ENCODE measurements at regions not wholly inside any gene's neighbourhood (a gene's known extent, or its start where the extent isn't known, plus 50 kb on each side); places are given as distances from the start of the nearest gene placed in this dataset.

- no peak overlapping the region for H3K4me2 ChIP-seq (ENCODE audit: extremely low read depth, insufficient read depth, low read length)
Observed at GRCh38 chr3:102081572-102082289, 232.4 kb downstream of the NFKBIZ start.

GRCh38 chr3:102083473-102083872 lies 234.2 kb downstream of the NFKBIZ start:
- no peak overlapping the region for H3K27ac ChIP-seq (ENCODE audit: insufficient read depth, low read length)
- H3K9ac ChIP-seq (ENCODE audit: insufficient read depth, low read length) = no peak overlapping the region
- no peaks in the 10 kb centered on the region for H3K36me3 ChIP-seq (ENCODE audit: control insufficient read depth, insufficient read depth, low read length)
- H2AFZ ChIP-seq (ENCODE audit: low read length) = no peak overlapping the region
- H4K20me1 ChIP-seq (ENCODE audit: control insufficient read depth, extremely low read depth, insufficient read depth, low read length) = no peaks in the 10 kb centered on the region
- H3K79me2 ChIP-seq (ENCODE audit: control insufficient read depth, insufficient read depth, low read length) = no peaks in the 10 kb centered on the region
- no peak overlapping the region for H3K4me2 ChIP-seq (ENCODE audit: extremely low read depth, insufficient read depth, low read length)
- H3K27me3 ChIP-seq (ENCODE audit: control insufficient read depth, insufficient read depth, low read length) = no peaks in the 10 kb centered on the region
- no peaks in the 10 kb centered on the region for H3K4me1 ChIP-seq (ENCODE audit: control insufficient read depth, extremely low read depth, insufficient read depth, low read length)
- DNase-seq (ENCODE audit: low read depth in 2 of 2) = no peak
- no peak overlapping the region for H3K4me3 ChIP-seq (replicated peaks in 1 of 4; ENCODE audit: control extremely low read depth in 1 of 4, insufficient read depth in 1 of 4, low read depth in 3 of 4, low read length in 4 of 4)
- H3K9me3 ChIP-seq (ENCODE audit: control insufficient read depth, insufficient read depth, low read depth, low read length) = no peaks in the 10 kb centered on the region
- TF ChIP-seq EZH2 (IDR thresholded peaks at IDR 0.05; ENCODE audit: low read length, missing control alignments) = no peak
- TF ChIP-seq CTCF (conservative IDR thresholded peaks at IDR 0.05 in 1 of 2, IDR thresholded peaks at IDR 0.05 in 1 of 2; ENCODE audit: low read depth in 1 of 2, low read length in 2 of 2) = no peak

More at GRCh38 chr3:102081572-102082289, 232.4 kb downstream of the NFKBIZ start:
- H2AFZ ChIP-seq (ENCODE audit: low read length) = no peak overlapping the region
- TF ChIP-seq CTCF (conservative IDR thresholded peaks at IDR 0.05 in 1 of 2, IDR thresholded peaks at IDR 0.05 in 1 of 2; ENCODE audit: low read depth in 1 of 2, low read length in 2 of 2) (no peak), EZH2 (IDR thresholded peaks at IDR 0.05; ENCODE audit: low read length, missing control alignments) (no peak)
- no peaks in the 10 kb centered on the region for H3K36me3 ChIP-seq (ENCODE audit: control insufficient read depth, insufficient read depth, low read length)
- H3K4me3 ChIP-seq (replicated peaks in 1 of 4; ENCODE audit: control extremely low read depth in 1 of 4, insufficient read depth in 1 of 4, low read depth in 3 of 4, low read length in 4 of 4) = no peak overlapping the region
- H3K9ac ChIP-seq (ENCODE audit: insufficient read depth, low read length) = no peak overlapping the region
- no peak overlapping the region for H3K27ac ChIP-seq (ENCODE audit: insufficient read depth, low read length)
- H3K4me1 ChIP-seq (ENCODE audit: control insufficient read depth, extremely low read depth, insufficient read depth, low read length) = no peaks in the 10 kb centered on the region
- H3K27me3 ChIP-seq (ENCODE audit: control insufficient read depth, insufficient read depth, low read length) = no peaks in the 10 kb centered on the region
- no peaks in the 10 kb centered on the region for H4K20me1 ChIP-seq (ENCODE audit: control insufficient read depth, extremely low read depth, insufficient read depth, low read length)
- DNase-seq (ENCODE audit: low read depth in 2 of 2) = no peak
- H3K79me2 ChIP-seq (ENCODE audit: control insufficient read depth, insufficient read depth, low read length) = no peaks in the 10 kb centered on the region
- H3K9me3 ChIP-seq (ENCODE audit: control insufficient read depth, insufficient read depth, low read depth, low read length) = no peaks in the 10 kb centered on the region

- Histone ChIP-seq H3K4me2 (ENCODE audit: extremely low read depth, insufficient read depth, low read length) (no peak overlapping the region), H3K9ac (ENCODE audit: insufficient read depth, low read length) (no peak overlapping the region), H2AFZ (ENCODE audit: low read length) (no peak overlapping the region), H3K36me3 (ENCODE audit: control insufficient read depth, insufficient read depth, low read length) (no peaks in the 10 kb centered on the region), H3K9me3 (ENCODE audit: control insufficient read depth, insufficient read depth, low read depth, low read length) (no peaks in the 10 kb centered on the region), H3K4me1 (ENCODE audit: control insufficient read depth, extremely low read depth, insufficient read depth, low read length) (no peaks in the 10 kb centered on the region), H4K20me1 (ENCODE audit: control insufficient read depth, extremely low read depth, insufficient read depth, low read length) (no peaks in the 10 kb centered on the region), H3K79me2 (ENCODE audit: control insufficient read depth, insufficient read depth, low read length) (no peaks in the 10 kb centered on the region), H3K27me3 (ENCODE audit: control insufficient read depth, insufficient read depth, low read length) (no peaks in the 10 kb centered on the region), H3K4me3 (replicated peaks in 1 of 4; ENCODE audit: control extremely low read depth in 1 of 4, insufficient read depth in 1 of 4, low read depth in 3 of 4, low read length in 4 of 4) (no peak overlapping the region), H3K27ac (ENCODE audit: insufficient read depth, low read length) (no peak overlapping the region)
- TF ChIP-seq EZH2 (IDR thresholded peaks at IDR 0.05; ENCODE audit: low read length, missing control alignments) = no peak
- no peak for TF ChIP-seq CTCF (conservative IDR thresholded peaks at IDR 0.05 in 1 of 2, IDR thresholded peaks at IDR 0.05 in 1 of 2; ENCODE audit: low read depth in 1 of 2, low read length in 2 of 2)
- peak; percentile 65 to 80 for DNase-seq (ENCODE audit: low read depth in 2 of 2)
Observed at GRCh38 chr3:102084006-102084405, 234.7 kb downstream of the NFKBIZ start.

All from fibroblast of lung (primary cell).